ENCODE measurements at regions not wholly inside any gene's neighbourhood (a gene's known extent, or its start where the extent isn't known, plus 50 kb on each side); places are given as distances from the start of the nearest gene placed in this dataset.
"Not testable (repeated sequence)": the region's sequence is repeated elsewhere in the genome, so short reads cannot be mapped to it uniquely, and the experiment has no call there.

- H3K27ac ChIP-seq (ENCODE audit: low read depth in 1 of 2, low read length in 2 of 2): no peak overlapping the region
- H3K9me3 ChIP-seq (ENCODE audit: control insufficient read depth in 4 of 4, low read length in 3 of 4): no peaks in the 10 kb centered on the region
- H3K9ac ChIP-seq (ENCODE audit: low read depth in 1 of 2, low read length in 2 of 2): no peak overlapping the region
- TF ChIP-seq SP1 (IDR thresholded peaks at IDR 0.05) (no peak), JUND (IDR thresholded peaks at IDR 0.05) (no peak), YY1 (IDR thresholded peaks at IDR 0.05) (no peak), EGR1 (IDR thresholded peaks at IDR 0.05; ENCODE audit: low read depth in 2 of 2) (no peak), FOXA1 (IDR thresholded peaks at IDR 0.05) (no peak), CTCF (IDR thresholded peaks at IDR 0.05; ENCODE audit: low read depth, low read length, missing input control) (no peak), NR2F2 (IDR thresholded peaks at IDR 0.05) (no peak), HNF4A (conservative IDR thresholded peaks at IDR 0.05) (no peak)
- no peaks in the 10 kb centered on the region for H3K27me3 ChIP-seq (ENCODE audit: control insufficient read depth in 4 of 4, insufficient read depth in 4 of 4, low read length in 3 of 4)
- H3K4me1 ChIP-seq (ENCODE audit: control insufficient read depth in 4 of 4, insufficient read depth in 4 of 4, low read length in 3 of 4): no peaks in the 10 kb centered on the region
- no peak for DNase-seq (ENCODE audit: low spot score)
- H3K36me3 ChIP-seq (ENCODE audit: control insufficient read depth in 4 of 4, insufficient read depth in 3 of 4, low read depth in 1 of 4, low read length in 3 of 4): no peaks in the 10 kb centered on the region
- H3K4me3 ChIP-seq (ENCODE audit: low read depth in 1 of 3, low read length in 3 of 3): no peak overlapping the region
- WGBS: 66% methylated on average over 4 of the region's 4 CpGs
Measured at GRCh38 chr6:121887724-121888123, 452.3 kb downstream of the GJA1 start.

- no peaks in the 10 kb centered on the region for H3K36me3 ChIP-seq (ENCODE audit: control insufficient read depth in 4 of 4, insufficient read depth in 3 of 4, low read depth in 1 of 4, low read length in 3 of 4)
- WGBS: 46% methylated on average over 2 of the region's 2 CpGs
- H3K27me3 ChIP-seq (ENCODE audit: control insufficient read depth in 4 of 4, insufficient read depth in 4 of 4, low read length in 3 of 4): no peaks in the 10 kb centered on the region
- no peak for DNase-seq (ENCODE audit: low spot score)
- no peaks in the 10 kb centered on the region for H3K4me1 ChIP-seq (ENCODE audit: control insufficient read depth in 4 of 4, insufficient read depth in 4 of 4, low read length in 3 of 4)
- TF ChIP-seq EGR1 (IDR thresholded peaks at IDR 0.05; ENCODE audit: low read depth in 2 of 2): no peak
- TF ChIP-seq TAF1 (conservative IDR thresholded peaks at IDR 0.05): no peak
- TF ChIP-seq MAX (IDR thresholded peaks at IDR 0.05): no peak
- no peak for TF ChIP-seq FOXA1 (IDR thresholded peaks at IDR 0.05)
- no peak for TF ChIP-seq GABPA (IDR thresholded peaks at IDR 0.05 in 1 of 2, conservative IDR thresholded peaks at IDR 0.05 in 1 of 2)
- TF ChIP-seq HNF4A (conservative IDR thresholded peaks at IDR 0.05): no peak
- TF ChIP-seq NR2F2 (IDR thresholded peaks at IDR 0.05): no peak
- no peak for TF ChIP-seq JUND (IDR thresholded peaks at IDR 0.05)
- TF ChIP-seq REST (IDR thresholded peaks at IDR 0.05): no peak
- no peak for TF ChIP-seq RAD21 (IDR thresholded peaks at IDR 0.05)
- no peak for TF ChIP-seq YY1 (IDR thresholded peaks at IDR 0.05)
- no peak for TF ChIP-seq CTCF (IDR thresholded peaks at IDR 0.05; ENCODE audit: low read depth, low read length, missing input control)
- no peak for TF ChIP-seq FOXA2 (IDR thresholded peaks at IDR 0.05)
- TF ChIP-seq RXRA (IDR thresholded peaks at IDR 0.05): no peak
- no peak for TF ChIP-seq HNF4G (IDR thresholded peaks at IDR 0.05)
- no peak for TF ChIP-seq SP1 (IDR thresholded peaks at IDR 0.05)
- no peak for TF ChIP-seq ATF3 (IDR thresholded peaks at IDR 0.05)
- TF ChIP-seq ZBTB33 (IDR thresholded peaks at IDR 0.05): no peak
- no peaks in the 10 kb centered on the region for H3K9me3 ChIP-seq (ENCODE audit: control insufficient read depth in 4 of 4, low read length in 3 of 4)
- no peak overlapping the region for H3K4me3 ChIP-seq (ENCODE audit: low read depth in 1 of 3, low read length in 3 of 3)
- no peak overlapping the region for H3K9ac ChIP-seq (ENCODE audit: low read depth in 1 of 2, low read length in 2 of 2)
- H3K27ac ChIP-seq (ENCODE audit: low read depth in 1 of 2, low read length in 2 of 2): no peak overlapping the region
Measured at GRCh38 chr6:121890307-121890910, 455.0 kb downstream of the GJA1 start.

- H3K4me1 ChIP-seq (ENCODE audit: control insufficient read depth in 4 of 4, insufficient read depth in 4 of 4, low read length in 3 of 4); H3K4me3 ChIP-seq (ENCODE audit: low read depth in 1 of 3, low read length in 3 of 3); DNase-seq (ENCODE audit: low spot score); H3K27me3 ChIP-seq (ENCODE audit: control insufficient read depth in 4 of 4, insufficient read depth in 4 of 4, low read length in 3 of 4); H3K9me3 ChIP-seq (ENCODE audit: control insufficient read depth in 4 of 4, low read length in 3 of 4); H3K9ac ChIP-seq (ENCODE audit: low read depth in 1 of 2, low read length in 2 of 2); H3K27ac ChIP-seq (ENCODE audit: low read depth in 1 of 2, low read length in 2 of 2); H3K36me3 ChIP-seq (ENCODE audit: control insufficient read depth in 4 of 4, insufficient read depth in 3 of 4, low read depth in 1 of 4, low read length in 3 of 4): not testable (repeated sequence)
- WGBS: 62% methylated on average over 5 of the region's 5 CpGs
Measured at GRCh38 chr6:121895731-121896130, 460.3 kb downstream of the GJA1 start.

Measured in liver (tissue), 8 donors.